Activated CD8-positive, alpha-beta memory T cell treated with anti-CD3 and anti-CD28 coated beads, Interleukin-2, amount 50 U/mL, for 1 hour (primary cell): ENCODE measurements at regions not wholly inside any gene's neighbourhood (a gene's known extent, or its start where the extent isn't known, plus 50 kb on each side); places are given as distances from the start of the nearest gene placed in this dataset.
"Not testable (repeated sequence)": the region's sequence is repeated elsewhere in the genome, so short reads cannot be mapped to it uniquely, and the experiment has no call there.

Experiments
- DNase-seq: peaks from one replicate; pipeline ENCODE4 v3.0.0-alpha.2; 2020; ENCODE audit errors: extremely low read depth

- DNase-seq, result not testable (repeated sequence)
Observed at GRCh38 chr14:106468869-106469268, 942.5 kb downstream of the TMEM121 start.

DNA sequence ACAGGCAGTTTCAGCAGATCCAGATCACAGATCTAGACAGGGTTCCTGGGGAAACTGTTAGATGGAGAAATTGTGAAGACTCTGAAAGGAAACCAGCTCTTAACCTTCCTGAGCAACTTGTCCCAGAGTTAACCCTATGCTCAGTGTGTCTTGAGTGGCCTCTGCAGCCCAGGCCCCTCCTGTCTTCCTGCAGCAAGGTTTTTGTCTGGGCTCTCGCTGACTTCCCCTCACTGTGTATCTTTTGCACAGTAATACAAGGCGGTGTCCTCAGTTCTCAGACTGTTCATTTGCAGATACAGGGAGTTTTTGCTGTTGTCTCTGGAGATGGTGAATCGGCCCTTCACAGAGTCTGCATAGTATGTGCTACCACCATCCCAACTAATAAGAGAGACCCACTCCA is 943.6 kb downstream of the TMEM121 start:
- not testable (repeated sequence) for DNase-seq

DNA sequence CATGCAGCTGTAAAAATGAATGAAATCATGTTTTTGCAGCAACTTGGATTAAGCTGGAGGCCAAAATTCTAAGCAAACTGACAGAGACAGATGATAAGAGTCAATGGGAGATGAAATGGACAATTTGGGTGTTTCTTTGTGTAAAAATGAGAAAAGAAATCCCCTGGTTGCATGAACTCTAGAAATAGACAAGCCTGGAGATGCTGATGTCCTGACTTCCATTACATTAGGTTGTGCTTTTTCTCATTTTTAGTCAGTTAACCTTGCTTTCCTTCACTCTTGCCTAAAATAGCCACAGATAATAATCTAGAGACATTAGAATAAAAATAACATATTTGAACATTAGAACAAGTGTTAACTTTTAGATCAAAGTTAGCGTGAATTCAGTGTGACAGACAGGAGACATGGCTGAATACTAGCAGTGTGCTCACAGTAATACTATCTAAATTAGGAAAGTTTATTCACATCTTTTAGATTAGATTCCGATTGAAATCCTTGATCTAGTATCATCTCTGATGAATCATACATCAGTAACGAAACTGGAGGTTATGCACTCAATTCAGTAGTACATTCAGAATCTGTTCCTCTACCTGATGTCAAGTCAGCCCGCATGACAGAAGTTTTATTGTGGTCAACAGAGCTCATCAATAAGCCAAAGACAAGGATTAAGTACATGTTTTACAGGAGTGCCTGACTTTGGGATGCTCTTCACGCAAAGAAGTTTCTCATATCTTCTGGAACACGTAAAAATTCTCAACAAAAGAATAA is 948.1 kb downstream of the TMEM121 start:
- not testable (repeated sequence) for DNase-seq

- DNase-seq, result not testable (repeated sequence)
Observed at GRCh38 chr14:106475214-106475613, 948.8 kb downstream of the TMEM121 start.

- not testable (repeated sequence) for DNase-seq
Observed at GRCh38 chr14:106477600-106477999, 951.2 kb downstream of the TMEM121 start.

GRCh38 chr14:106480287-106480686 is 953.9 kb downstream of the TMEM121 start:
- DNase-seq, result not testable (repeated sequence)

DNA sequence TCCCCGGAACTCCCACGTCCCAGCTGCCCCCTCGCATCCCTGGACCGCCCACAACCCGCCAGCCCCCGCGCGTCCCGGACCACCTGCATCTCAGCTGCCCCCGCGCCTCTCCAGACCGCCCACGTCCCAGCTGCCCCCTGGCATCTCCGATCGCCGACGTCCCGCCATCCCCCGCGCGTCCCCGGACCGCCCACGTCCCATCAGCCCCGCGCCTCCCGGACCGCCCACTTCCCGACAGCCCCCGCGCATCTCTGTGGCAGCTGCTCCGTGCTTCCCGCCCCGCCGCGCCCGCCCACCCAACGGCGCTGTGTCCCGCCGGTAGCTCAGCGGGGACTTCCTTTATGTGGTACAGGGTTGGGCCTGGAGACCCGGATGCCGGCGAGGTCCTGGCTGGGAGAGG is 955.8 kb downstream of the TMEM121 start:
- DNase-seq, result not testable (repeated sequence)

DNA sequence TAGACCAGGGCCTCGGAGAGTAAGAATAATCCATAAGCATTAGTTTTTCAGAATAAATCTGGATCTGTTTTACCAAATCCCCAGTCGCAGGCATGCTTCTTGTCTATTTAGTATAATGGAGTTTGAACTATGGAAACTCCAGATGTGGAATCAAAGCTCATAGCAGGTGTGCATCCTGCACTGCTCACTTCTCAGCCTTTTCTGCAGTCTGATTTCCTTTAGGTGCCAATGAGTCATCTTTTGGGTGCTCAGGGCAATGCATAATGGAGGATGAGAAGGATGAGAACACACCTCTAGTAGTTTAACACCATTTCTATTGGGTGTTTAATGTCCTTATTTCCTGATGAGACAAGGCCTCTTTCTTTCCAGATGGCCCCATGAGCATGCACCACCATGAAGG is 961.2 kb downstream of the TMEM121 start:
- DNase-seq, result no peak

DNA sequence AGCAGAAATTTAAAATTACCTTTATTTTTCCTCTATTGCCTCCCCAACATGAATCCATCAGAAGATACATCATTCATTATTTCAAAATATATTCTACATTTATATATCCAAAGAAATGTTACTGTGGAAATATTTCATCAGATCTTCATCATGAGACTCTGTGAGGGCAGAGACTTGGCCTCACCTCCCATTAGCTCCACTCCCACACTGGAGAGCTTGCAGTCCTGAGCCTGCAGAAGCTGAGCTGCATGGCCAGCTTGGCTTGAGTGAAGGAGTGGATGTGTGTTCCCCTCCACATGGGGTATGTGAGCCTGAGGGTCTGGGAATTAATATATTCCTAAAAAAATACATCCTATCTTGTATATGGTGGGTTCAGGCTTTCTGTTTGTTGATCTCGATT is 961.9 kb downstream of the TMEM121 start:
- DNase-seq, result no peak

DNA sequence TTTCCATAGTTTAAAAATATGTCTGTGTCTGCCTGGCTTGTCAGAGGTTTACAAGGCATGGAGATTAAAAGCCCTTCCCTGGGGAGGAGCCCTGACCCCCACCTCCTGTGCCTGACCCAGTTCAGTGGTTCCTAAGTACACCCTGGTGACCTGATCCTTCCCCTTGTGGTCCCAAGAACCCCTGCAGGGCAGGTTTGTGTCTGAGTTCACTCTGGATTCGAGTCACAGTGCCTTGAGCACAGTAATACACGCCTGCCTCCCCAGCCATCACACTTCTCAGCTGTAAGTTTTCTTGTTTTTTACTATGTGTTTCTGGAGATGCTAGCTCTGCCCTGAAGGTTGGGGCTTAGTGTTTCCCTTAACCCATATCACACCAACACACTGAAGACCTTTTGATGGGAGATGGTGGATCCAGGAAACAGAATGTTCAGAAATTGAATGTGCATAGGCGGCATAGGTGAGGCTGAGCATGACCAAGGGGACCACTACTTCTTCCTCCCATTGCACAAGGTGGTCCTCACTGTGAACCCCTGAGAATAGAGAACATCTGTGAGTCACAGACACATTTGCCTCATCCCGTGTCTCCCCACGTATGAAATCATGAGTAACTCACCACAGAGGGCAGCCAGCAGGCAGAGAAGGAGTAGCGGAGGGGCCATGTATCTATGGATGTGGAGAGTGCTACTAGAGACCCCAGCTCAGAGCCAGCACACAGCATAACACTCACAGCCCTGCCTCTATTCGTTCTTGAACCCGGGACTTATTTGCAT is 962.9 kb downstream of the TMEM121 start:
- DNase-seq, result no peak

GRCh38 chr14:106490442-106490841 is 964.1 kb downstream of the TMEM121 start:
- no peak for DNase-seq

DNA sequence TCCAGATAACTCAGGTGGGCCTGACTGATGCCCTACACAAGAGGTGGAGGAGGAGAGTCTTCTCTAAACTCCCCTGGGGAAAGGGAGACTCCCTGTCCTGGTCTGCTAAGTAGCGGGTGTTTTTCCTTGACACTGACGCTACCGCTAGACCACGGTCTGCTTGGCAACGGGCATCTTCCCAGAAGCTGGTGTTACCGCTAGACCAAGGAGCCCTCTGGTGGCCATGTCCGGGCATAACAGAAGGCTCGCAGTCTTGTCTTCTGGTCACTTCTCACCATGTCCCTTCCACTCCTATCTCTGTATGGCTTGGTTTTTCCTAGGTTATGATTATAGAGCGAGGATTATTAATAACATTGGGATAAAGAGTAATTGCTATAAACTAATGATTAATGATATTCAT is 965.5 kb downstream of the TMEM121 start:
- DNase-seq, result no peak

GRCh38 chr14:106493962-106494823 is 967.8 kb downstream of the TMEM121 start:
- no peak for DNase-seq

GRCh38 chr14:106500571-106500970 is 974.2 kb downstream of the TMEM121 start:
- DNase-seq, result no peak

DNA sequence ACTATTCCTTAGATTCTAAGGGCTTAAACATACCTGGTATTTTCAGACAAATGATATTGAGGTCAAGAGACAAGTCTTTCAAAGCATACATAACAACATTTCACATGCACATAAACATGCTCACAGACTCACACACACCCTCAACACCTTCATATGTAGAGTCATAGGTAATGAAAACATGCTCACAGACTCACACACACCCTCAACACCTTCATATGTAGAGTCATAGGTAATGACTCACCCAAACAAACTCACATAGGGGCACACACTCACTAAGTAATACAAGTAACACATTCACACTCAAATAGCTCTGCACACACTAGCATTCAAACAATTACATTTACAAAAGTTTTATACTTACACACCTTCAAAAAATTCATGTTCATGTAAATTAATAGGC is 975.5 kb downstream of the TMEM121 start:
- no peak for DNase-seq

GRCh38 chr14:106505366-106505765 is 979.0 kb downstream of the TMEM121 start:
- no peak for DNase-seq

DNA sequence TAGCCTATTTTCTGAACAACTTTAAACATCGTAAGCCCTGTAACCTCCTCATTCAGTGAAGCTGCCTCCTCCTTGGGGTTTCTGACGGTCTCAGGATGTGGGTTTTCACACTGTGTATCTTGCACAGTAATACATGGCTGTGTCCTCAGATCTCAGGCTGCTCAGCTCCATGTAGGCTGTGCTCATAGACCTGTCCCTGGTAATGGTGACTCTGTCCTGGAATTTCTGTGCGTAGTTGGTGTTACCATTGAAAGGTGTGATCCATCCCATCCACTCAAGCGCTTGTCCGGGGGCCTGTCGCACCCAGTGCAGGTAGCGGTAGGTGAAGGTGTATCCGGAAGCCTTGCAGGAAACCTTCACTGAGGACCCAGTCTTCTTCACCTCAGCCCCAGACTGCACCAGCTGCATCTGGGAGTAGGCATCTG is 980.5 kb downstream of the TMEM121 start:
- DNase-seq, result peak; percentile 36

DNA sequence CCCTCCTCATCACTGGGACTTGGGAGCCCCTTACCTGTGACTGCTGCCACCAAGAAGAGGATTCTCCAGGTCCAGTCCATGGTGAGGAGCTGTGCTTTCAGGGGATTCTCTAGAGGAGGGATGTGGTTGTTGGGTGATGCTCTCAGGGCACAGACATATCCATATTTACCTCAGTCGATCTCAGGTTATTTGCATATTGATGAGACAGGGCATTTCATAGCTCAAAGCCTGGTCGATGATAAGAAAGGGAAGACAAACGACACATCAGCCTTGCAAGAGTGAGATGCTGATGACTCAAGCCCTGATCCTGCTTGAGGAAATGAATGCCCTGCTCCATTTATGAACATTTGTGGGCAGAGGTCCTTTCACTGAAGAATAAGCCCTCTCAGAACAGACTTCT is 981.0 kb downstream of the TMEM121 start:
- DNase-seq, result no peak

DNA sequence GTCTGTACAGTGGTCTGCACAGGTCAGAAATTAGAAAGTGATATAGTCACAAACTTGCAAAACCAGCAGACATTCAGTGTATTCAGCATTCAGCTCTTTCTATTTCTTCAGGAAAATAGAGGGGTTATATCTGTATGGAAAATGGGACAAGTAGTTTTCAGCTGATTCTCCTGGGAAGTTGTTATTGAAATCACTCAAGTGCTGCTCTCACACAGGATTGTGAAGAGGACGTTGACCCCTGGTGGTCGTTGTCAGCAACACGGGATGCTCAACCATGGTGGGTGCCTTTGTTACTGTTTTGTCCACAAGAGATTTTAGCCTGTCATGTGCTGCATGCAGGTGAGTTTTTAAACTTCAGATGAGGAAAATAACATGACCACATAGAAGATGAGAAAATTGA is 981.8 kb downstream of the TMEM121 start:
- no peak for DNase-seq

GRCh38 chr14:106509176-106509575 is 982.8 kb downstream of the TMEM121 start:
- DNase-seq, result no peak

DNA sequence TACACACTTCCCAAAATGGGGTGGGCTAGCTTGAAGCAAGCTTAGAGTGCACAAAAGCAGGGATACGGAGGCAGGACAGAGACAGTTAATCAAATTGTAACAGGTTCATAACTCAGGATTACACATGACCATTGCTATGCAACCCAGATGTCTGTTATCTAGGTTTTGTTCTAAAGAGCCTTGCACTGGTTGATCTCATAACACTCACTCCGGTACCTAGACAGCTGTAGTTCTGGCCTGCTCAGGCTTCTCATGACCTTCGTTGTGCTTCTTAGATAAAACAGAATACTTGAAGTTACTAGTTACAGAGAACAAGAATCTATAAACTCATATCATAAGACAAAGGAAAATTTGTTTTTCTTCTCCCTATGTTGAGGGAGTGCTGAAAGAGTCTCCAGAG is 983.4 kb downstream of the TMEM121 start:
- no peak for DNase-seq
